KMS-11 (cell line): ENCODE measurements at regions not wholly inside any gene's neighbourhood (a gene's known extent, or its start where the extent isn't known, plus 50 kb on each side); places are given as distances from the start of the nearest gene placed in this dataset.

ENCODE experiments used
- H2AFZ ChIP-seq: fragments of 200-600 bp; sonication (generic); 2 replicates; pipeline ENCODE4 v1.6.1; 2016; ENCODE audit warnings: antibody characterized with exemption, mixed run types, low read depth
- H3K27ac ChIP-seq: fragments of 200-600 bp; sonication (generic); 2 replicates; pipeline ENCODE4 v1.6.1; 2016; ENCODE audit warnings: mild to moderate bottlenecking, mixed run types
- H3K27me3 ChIP-seq: fragments of 200-600 bp; sonication (generic); 2 replicates; pipeline ENCODE4 v1.6.1; 2017; ENCODE audit warnings: mild to moderate bottlenecking, low read depth, mixed run types, moderate library complexity; ENCODE audit not compliant: insufficient read depth
- H3K36me3 ChIP-seq: fragments of 200-600 bp; sonication (generic); 2 replicates; pipeline ENCODE4 v1.6.1; 2017; ENCODE audit warnings: mild to moderate bottlenecking, mixed run types; ENCODE audit not compliant: insufficient read depth
- H3K4me1 ChIP-seq: fragments of 200-600 bp; sonication (generic); 2 replicates; pipeline ENCODE4 v1.6.1; 2016; ENCODE audit warnings: mild to moderate bottlenecking, low read depth, mixed run types; ENCODE audit not compliant: poor library complexity, severe bottlenecking
- H3K4me2 ChIP-seq: fragments of 200-600 bp; sonication (generic); 2 replicates; pipeline ENCODE4 v1.7.0; 2016; ENCODE audit warnings: mild to moderate bottlenecking, mixed run types
- H3K4me3 ChIP-seq: fragments of 200-600 bp; sonication (generic); IDR thresholded peaks from 2 replicates; pipeline ENCODE4 v1.6.1; 2017; ENCODE audit warnings: low read depth, low read length, mixed read lengths; ENCODE audit not compliant: insufficient read depth
- H3K79me2 ChIP-seq: fragments of 200-600 bp; sonication (generic); 2 replicates; pipeline ENCODE4 v1.6.1; 2016; ENCODE audit warnings: low read depth, mixed run types; ENCODE audit not compliant: insufficient read depth
- H3K9ac ChIP-seq: fragments of 200-600 bp; sonication (generic); 2 replicates; pipeline ENCODE4 v1.6.1; 2016; ENCODE audit warnings: mild to moderate bottlenecking, mixed run types
- H4K20me1 ChIP-seq: fragments of 200-600 bp; sonication (generic); 2 replicates; pipeline ENCODE4 v1.6.1; 2016; ENCODE audit warnings: mild to moderate bottlenecking, mixed run types; ENCODE audit not compliant: insufficient read depth
- CTCF ChIP-seq: fragments of 200-600 bp; sonication (generic); conservative IDR thresholded peaks from 2 replicates; pipeline ENCODE4 v1.6.1; 2017; ENCODE audit warnings: low read depth, mild to moderate bottlenecking, antibody characterized with exemption, low read length, moderate library complexity, mixed read lengths

GRCh38 chr10:91146146-91146545 is 74.3 kb upstream of the PCGF5 start:
- Histone ChIP-seq H3K4me2 (peak overlapping the region; percentile 10; the same call in 1 of the 2 replicates), H3K27me3 (no peaks in the 10 kb centered on the region), H3K9ac (no peak overlapping the region), H3K4me1 (peaks cover 5% of the 10 kb centered on the region), H3K79me2 (no peaks in the 10 kb centered on the region), H3K27ac (no peak overlapping the region), H3K36me3 (no peaks in the 10 kb centered on the region), H2AFZ (no peak overlapping the region), H4K20me1 (no peaks in the 10 kb centered on the region), H3K4me3 (no peak overlapping the region)
- no peak for TF ChIP-seq CTCF

- H3K4me1 ChIP-seq = peaks cover 5% of the 10 kb centered on the region
- TF ChIP-seq CTCF = no peak
- H3K4me2 ChIP-seq = no peak overlapping the region
- no peak overlapping the region for H3K9ac ChIP-seq
- no peak overlapping the region for H2AFZ ChIP-seq
- no peak overlapping the region for H3K27ac ChIP-seq
- no peaks in the 10 kb centered on the region for H4K20me1 ChIP-seq
- no peak overlapping the region for H3K4me3 ChIP-seq
- no peaks in the 10 kb centered on the region for H3K36me3 ChIP-seq
- H3K79me2 ChIP-seq = no peaks in the 10 kb centered on the region
- no peaks in the 10 kb centered on the region for H3K27me3 ChIP-seq
Measured at GRCh38 chr10:91149550-91149949, 70.9 kb upstream of the PCGF5 start.

- no peak overlapping the region for H3K27ac ChIP-seq
- no peaks in the 10 kb centered on the region for H3K79me2 ChIP-seq
- H3K4me2 ChIP-seq = no peak overlapping the region
- no peak overlapping the region for H3K9ac ChIP-seq
- H3K27me3 ChIP-seq = no peaks in the 10 kb centered on the region
- no peak for TF ChIP-seq CTCF
- H2AFZ ChIP-seq = no peak overlapping the region
- peaks cover 4% of the 10 kb centered on the region for H3K4me1 ChIP-seq
- no peaks in the 10 kb centered on the region for H4K20me1 ChIP-seq
- no peak overlapping the region for H3K4me3 ChIP-seq
- no peaks in the 10 kb centered on the region for H3K36me3 ChIP-seq
Measured at GRCh38 chr10:91150631-91151030, 69.8 kb upstream of the PCGF5 start.

- Histone ChIP-seq H3K4me1 (no peaks in the 10 kb centered on the region), H3K9ac (no peak overlapping the region), H3K4me3 (no peak overlapping the region), H3K27me3 (no peaks in the 10 kb centered on the region), H3K27ac (no peak overlapping the region), H2AFZ (no peak overlapping the region), H3K36me3 (no peaks in the 10 kb centered on the region), H3K79me2 (no peaks in the 10 kb centered on the region), H3K4me2 (no peak overlapping the region), H4K20me1 (no peaks in the 10 kb centered on the region)
- TF ChIP-seq CTCF = no peak
Measured at GRCh38 chr10:91153508-91153907, 67.0 kb upstream of the PCGF5 start.
